HepG2 (cell line): ENCODE measurements at regions not wholly inside any gene's neighbourhood (a gene's known extent, or its start where the extent isn't known, plus 50 kb on each side); places are given as distances from the start of the nearest gene placed in this dataset.

Source experiments
- BCL6 ChIP-seq: IDR thresholded peaks from 2 replicates; pipeline ENCODE4 v1.6.1; 2016; ENCODE audit warnings: missing genetic modification reagents, missing compliant biosample characterization
- CENPT ChIP-seq: sonication (generic); formaldehyde crosslinking; IDR thresholded peaks from 2 replicates; pipeline ENCODE4 v1.8.0; 2022; ENCODE audit warnings: low read depth, mild to moderate bottlenecking, moderate library complexity, missing genetic modification reagents
- FOSL2 ChIP-seq: sonication (generic); formaldehyde crosslinking; IDR thresholded peaks from 2 replicates; pipeline ENCODE4 v1.4.0; 2020; ENCODE audit warnings: missing genetic modification reagents
- JARID2 ChIP-seq: sonication (generic); formaldehyde crosslinking; IDR thresholded peaks from 2 replicates; pipeline ENCODE4 v1.8.1; 2023; ENCODE audit warnings: missing genetic modification reagents, inconsistent platforms; ENCODE audit not compliant: insufficient replicate concordance
- KAT8 ChIP-seq: IDR thresholded peaks from 2 replicates; pipeline ENCODE4 v1.6.1; 2016; ENCODE audit warnings: missing genetic modification reagents, missing compliant biosample characterization
- MED8 ChIP-seq: sonication (generic); formaldehyde crosslinking; IDR thresholded peaks from 2 replicates; pipeline ENCODE4 v1.8.1; 2023; ENCODE audit warnings: mild to moderate bottlenecking, missing genetic modification reagents; ENCODE audit not compliant: insufficient replicate concordance
- MIER2 ChIP-seq: IDR thresholded peaks from 2 replicates; pipeline ENCODE4 v1.6.1; 2016; ENCODE audit warnings: missing biosample characterization, missing genetic modification reagents
- NCOA5 ChIP-seq: sonication (generic); formaldehyde crosslinking; IDR thresholded peaks from 2 replicates; pipeline ENCODE4 v1.4.0; 2020; ENCODE audit warnings: missing genetic modification reagents
- SATB2 ChIP-seq: sonication (generic); formaldehyde crosslinking; IDR thresholded peaks from 2 replicates; pipeline ENCODE4 v1.5.0; 2020; ENCODE audit warnings: missing genetic modification reagents
- SRSF9 ChIP-seq: fragments of 200-400 bp; formaldehyde crosslinking; IDR thresholded peaks from 2 replicates; pipeline ENCODE4 v1.6.1; 2018; ENCODE audit warnings: borderline replicate concordance, mild to moderate bottlenecking, low read depth, low read length; ENCODE audit not compliant: insufficient read depth, poor library complexity, severe bottlenecking
- TCF7L2 ChIP-seq: IDR thresholded peaks from 2 replicates; pipeline ENCODE4 v1.6.1; 2011; ENCODE audit warnings: mild to moderate bottlenecking, low read depth, low read length, moderate library complexity
- TFE3 ChIP-seq: IDR thresholded peaks from 2 replicates; pipeline ENCODE4 v1.6.1; 2016
- USF2 ChIP-seq, 2 experiments: sonication (generic) in 1 of 2; formaldehyde crosslinking in 1 of 2; IDR thresholded peaks; 2 replicates each; pipeline versions ENCODE4 v1.5.1 to v1.6.1; 2011 to 2020; ENCODE audit warnings: borderline replicate concordance in 1 of 2, low read depth in 1 of 2, low read length in 1 of 2, mild to moderate bottlenecking in 1 of 2, missing genetic modification reagents in 1 of 2, moderate library complexity in 1 of 2
- ZBTB26 ChIP-seq: IDR thresholded peaks from 2 replicates; pipeline ENCODE4 v1.6.1; 2016; ENCODE audit warnings: missing compliant biosample characterization, missing genetic modification reagents, borderline replicate concordance
- ZNF263 ChIP-seq: sonication (generic); formaldehyde crosslinking; IDR thresholded peaks from 2 replicates; pipeline ENCODE4 v1.4.0; 2020; ENCODE audit warnings: missing genetic modification reagents
- ZNF432 ChIP-seq: sonication (generic); formaldehyde crosslinking; IDR thresholded peaks from 2 replicates; pipeline ENCODE4 v1.5.0; 2020; ENCODE audit warnings: missing genetic modification reagents, mild to moderate bottlenecking, borderline replicate concordance
- ZNF549 ChIP-seq: sonication (generic); formaldehyde crosslinking; IDR thresholded peaks from 2 replicates; pipeline ENCODE4 v1.5.0; 2020; ENCODE audit warnings: missing genetic modification reagents
- ZNF644 ChIP-seq: IDR thresholded peaks from 2 replicates; pipeline ENCODE4 v1.6.1; 2016; ENCODE audit warnings: low read depth
- ZNF678 ChIP-seq: sonication (generic); formaldehyde crosslinking; IDR thresholded peaks from 2 replicates; pipeline ENCODE4 v1.4.0; 2020; ENCODE audit warnings: mild to moderate bottlenecking, missing genetic modification reagents
- ZNF883 ChIP-seq: sonication (generic); formaldehyde crosslinking; IDR thresholded peaks from 2 replicates; pipeline ENCODE4 v1.5.1; 2020; ENCODE audit warnings: mild to moderate bottlenecking, missing genetic modification reagents; ENCODE audit errors: not compliant biosample characterization
- ZSCAN30 ChIP-seq: sonication (generic); formaldehyde crosslinking; IDR thresholded peaks from 2 replicates; pipeline ENCODE4 v1.5.0; 2020; ENCODE audit warnings: mild to moderate bottlenecking, missing genetic modification reagents
- TF ChIP-seq, protein P1 (sequence below): sonication (generic); formaldehyde crosslinking; IDR thresholded peaks from 2 replicates; pipeline ENCODE4 v1.8.1; 2023; ENCODE audit warnings: mild to moderate bottlenecking, missing genetic modification reagents

- TF ChIP-seq, protein P1, sequence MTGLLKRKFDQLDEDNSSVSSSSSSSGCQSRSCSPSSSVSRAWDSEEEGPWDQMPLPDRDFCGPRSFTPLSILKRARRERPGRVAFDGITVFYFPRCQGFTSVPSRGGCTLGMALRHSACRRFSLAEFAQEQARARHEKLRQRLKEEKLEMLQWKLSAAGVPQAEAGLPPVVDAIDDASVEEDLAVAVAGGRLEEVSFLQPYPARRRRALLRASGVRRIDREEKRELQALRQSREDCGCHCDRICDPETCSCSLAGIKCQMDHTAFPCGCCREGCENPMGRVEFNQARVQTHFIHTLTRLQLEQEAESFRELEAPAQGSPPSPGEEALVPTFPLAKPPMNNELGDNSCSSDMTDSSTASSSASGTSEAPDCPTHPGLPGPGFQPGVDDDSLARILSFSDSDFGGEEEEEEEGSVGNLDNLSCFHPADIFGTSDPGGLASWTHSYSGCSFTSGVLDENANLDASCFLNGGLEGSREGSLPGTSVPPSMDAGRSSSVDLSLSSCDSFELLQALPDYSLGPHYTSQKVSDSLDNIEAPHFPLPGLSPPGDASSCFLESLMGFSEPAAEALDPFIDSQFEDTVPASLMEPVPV = peak; percentile 46; the same call in 1 of the 2 replicates
- peak; percentile 72 for TF ChIP-seq FOSL2 (CRISPR knock-in tag)
- TF ChIP-seq ZNF883 (CRISPR knock-in tag) = peak; percentile 78
- TF ChIP-seq ZNF549 (CRISPR knock-in tag) = no peak
- peak; percentile 39; the same call in 1 of the 2 replicates for TF ChIP-seq TFE3 (CRISPR knock-in tag)
- no peak for TF ChIP-seq NCOA5
- TF ChIP-seq MIER2 (CRISPR knock-in tag) = peak; percentile 93
- no peak for TF ChIP-seq TCF7L2
- TF ChIP-seq USF2 (IDR thresholded peaks at IDR 0.05; ENCODE audit: low read depth, low read length) = no peak
- TF ChIP-seq USF2 (CRISPR knock-in tag; IDR thresholded peaks at IDR 0.05; ENCODE audit: borderline replicate concordance) = peak; percentile 48; the same call in 1 of the 2 replicates
- TF ChIP-seq CENPT (CRISPR knock-in tag) = no peak
- TF ChIP-seq ZNF678 (CRISPR knock-in tag) = peak; percentile 67; the same call in 1 of the 2 replicates
- peak; percentile 81 for TF ChIP-seq JARID2 (CRISPR knock-in tag)
- TF ChIP-seq ZNF644 = peak; percentile 73
- TF ChIP-seq SATB2 (CRISPR knock-in tag) = no peak
- peak; percentile 63; the same call in 1 of the 2 replicates for TF ChIP-seq BCL6
- peak; percentile 18; the same call in 1 of the 2 replicates for TF ChIP-seq ZBTB26
- TF ChIP-seq ZSCAN30 (CRISPR knock-in tag) = no peak
- TF ChIP-seq ZNF432 = no peak
- no peak for TF ChIP-seq SRSF9
- TF ChIP-seq ZNF263 (CRISPR knock-in tag) = peak; percentile 86
- TF ChIP-seq MED8 (CRISPR knock-in tag) = no peak
- TF ChIP-seq KAT8 (CRISPR knock-in tag) = peak; percentile 91
Observed at GRCh38 chr2:41840702-41841551, 206.9 kb upstream of the PKDCC start (continued).
